Aorta (tissue), 5 donors: ENCODE measurements at regions not wholly inside any gene's neighbourhood (a gene's known extent, or its start where the extent isn't known, plus 50 kb on each side); places are given as distances from the start of the nearest gene placed in this dataset.
"Not testable (repeated sequence)": the region's sequence is repeated elsewhere in the genome, so short reads cannot be mapped to it uniquely, and the experiment has no call there.

Experiments used
- ATAC-seq: fragments of 200-7000 bp; cut with Tn5 transposase; one replicate; pipeline ENCODE4 v1.9.1; 2022; ENCODE audit warnings: moderate library complexity; ENCODE audit not compliant: low FRiP score
- DNase-seq, 2 donors: peaks; one replicate each; pipeline ENCODE4 v3.0.0-alpha.2; 2020
- H3K27ac ChIP-seq, 2 donors: one replicate each; pipeline ENCODE4 v1.5.1; 2013; ENCODE audit warnings: low read length in 2 of 2, mild to moderate bottlenecking in 2 of 2, moderate library complexity in 2 of 2, control low read depth in 1 of 2, inconsistent platforms in 1 of 2, low read depth in 1 of 2
- H3K27me3 ChIP-seq, 2 donors: one replicate each; pipeline ENCODE4 v1.6.1; 2013; ENCODE audit warnings: control low read depth in 1 of 2, low read length in 1 of 2, mild to moderate bottlenecking in 1 of 2, moderate library complexity in 1 of 2; ENCODE audit not compliant: insufficient read depth in 2 of 2, control insufficient read depth in 1 of 2
- H3K36me3 ChIP-seq, 2 donors: one replicate each; pipeline ENCODE4 v1.6.1; 2013; ENCODE audit warnings: control low read depth in 1 of 2, low read length in 1 of 2, mild to moderate bottlenecking in 1 of 2; ENCODE audit not compliant: insufficient read depth in 2 of 2, control insufficient read depth in 1 of 2
- H3K4me1 ChIP-seq, 2 donors: one replicate each; pipeline ENCODE4 v1.6.1; 2013; ENCODE audit warnings: low read length in 2 of 2, control low read depth in 1 of 2, mild to moderate bottlenecking in 1 of 2, moderate library complexity in 1 of 2; ENCODE audit not compliant: insufficient read depth in 2 of 2, control insufficient read depth in 1 of 2
- H3K4me3 ChIP-seq, 2 donors: one replicate each; pipeline ENCODE4 v1.5.1; 2013; ENCODE audit warnings: low read length in 2 of 2, control low read depth in 1 of 2, mild to moderate bottlenecking in 1 of 2
- H3K9me3 ChIP-seq: one replicate; pipeline ENCODE4 v1.6.1; 2013; ENCODE audit warnings: mild to moderate bottlenecking, low read length; ENCODE audit not compliant: control insufficient read depth
- WGBS, 2 donors: extraction: QIAGEN DNeasy Blood & Tissue Kit; methylation state at CpG; one replicate each; pipeline ENCODE4 v1.1.7; 2013; 5-methylcytosine and 5-hydroxymethylcytosine counted together
- intact Hi-C, 2 donors: fragments of 100-400 bp; cut with DNase I; formaldehyde crosslinking; loops; one replicate each; pipeline versions ENCODE4 v1.14.2 to v1.15.0; 2022
- donor health status: healthy with polysubstance abuse.
- donor health status: Bipolar disorder and iron deficiency.
- donor health status: DM: no; HTN: no; CAD: no.
- donor health status: DM: no; HTN: no; CAD: no.
- donor health status: DM: yes; HTN: yes; CAD: no.

DNA sequence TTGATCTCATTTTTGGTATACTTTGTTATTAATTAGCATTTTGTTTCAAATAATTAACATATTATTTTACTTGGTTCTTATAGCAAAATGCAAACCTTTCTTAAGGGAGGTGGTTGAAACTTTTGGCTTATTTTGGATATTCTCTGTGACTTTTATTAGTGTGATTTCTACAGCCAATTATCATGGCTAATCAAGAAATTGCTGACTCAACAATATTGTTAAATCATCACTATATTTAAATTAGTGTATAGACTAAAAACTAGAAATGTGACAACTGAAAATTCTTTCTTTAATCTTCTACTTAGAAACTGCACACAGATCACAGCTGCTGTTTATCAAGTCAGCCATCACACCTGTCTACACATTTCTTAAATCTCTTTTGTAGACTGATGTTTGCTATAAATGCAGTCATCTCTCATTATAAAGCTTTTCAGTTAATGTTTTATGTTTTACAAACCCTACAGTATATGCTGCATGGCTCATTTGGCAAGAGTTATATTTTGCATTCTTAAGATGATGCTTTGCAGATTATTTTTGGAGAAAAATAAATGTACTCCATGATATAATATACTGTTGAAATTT lies 389.8 kb upstream of the PCDH10 start:
- Histone ChIP-seq H3K4me3 (no peak overlapping the region), H3K36me3 (no peaks in the 10 kb centered on the region), H3K4me1 (no peaks in the 10 kb centered on the region), H3K27me3 (no peaks in the 10 kb centered on the region), H3K9me3 (no peaks in the 10 kb centered on the region), H3K27ac (no peak overlapping the region)
- intact Hi-C loops = no loop called here
- no peak for ATAC-seq
- no peak for DNase-seq

DNA sequence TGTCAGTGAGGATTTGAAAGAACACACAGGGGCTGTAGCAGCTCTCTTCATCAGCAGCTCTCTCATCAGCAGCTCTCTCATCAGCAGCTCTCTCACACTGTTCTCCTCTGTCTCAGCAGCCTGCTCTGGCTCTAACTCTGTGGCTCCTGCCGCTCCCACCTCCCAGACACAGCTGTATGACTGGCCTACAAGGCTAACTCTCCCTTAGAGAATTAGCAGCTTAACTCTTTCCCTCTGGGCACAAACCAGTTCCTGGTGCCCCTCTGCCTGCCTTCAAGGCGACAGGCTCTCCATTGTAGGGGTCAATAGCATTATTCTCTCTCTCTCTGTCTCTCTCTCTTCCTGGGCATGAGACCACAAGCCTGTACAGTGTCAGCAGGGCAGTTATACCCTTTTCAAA lies 385.6 kb upstream of the PCDH10 start:
- no peaks in the 10 kb centered on the region for H3K36me3 ChIP-seq
- 54 to 61% methylated on average over 2 of the region's 2 CpGs for WGBS, 2 donors
- DNase-seq (no peak), ATAC-seq (no peak)
- no peak overlapping the region for H3K4me3 ChIP-seq
- H3K4me1 ChIP-seq = no peaks in the 10 kb centered on the region
- H3K27me3 ChIP-seq = no peaks in the 10 kb centered on the region
- intact Hi-C loops = no loop called here
- no peaks in the 10 kb centered on the region for H3K9me3 ChIP-seq
- H3K27ac ChIP-seq = no peak overlapping the region

DNA sequence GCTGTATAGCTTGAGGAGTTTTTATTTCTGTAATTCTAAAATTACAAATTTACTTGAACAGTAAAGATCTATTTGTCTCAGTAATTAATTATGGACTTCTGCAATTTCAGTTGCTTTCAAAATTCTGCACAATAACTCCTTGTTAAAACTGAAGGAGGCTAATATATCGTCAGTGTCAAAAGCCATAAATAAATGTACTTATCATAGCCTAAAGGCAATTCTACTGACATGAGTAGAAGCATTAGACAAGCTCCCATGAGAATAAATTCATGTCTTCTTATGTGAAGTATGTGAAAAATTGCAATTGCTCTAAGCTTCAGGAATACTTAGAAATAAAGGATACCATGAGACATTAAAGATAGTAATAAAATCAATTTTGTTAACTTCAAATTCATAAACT lies 381.2 kb upstream of the PCDH10 start:
- H3K4me1 ChIP-seq = no peaks in the 10 kb centered on the region
- no peak overlapping the region for H3K27ac ChIP-seq
- H3K36me3 ChIP-seq = no peaks in the 10 kb centered on the region
- no peak for DNase-seq
- no peaks in the 10 kb centered on the region for H3K27me3 ChIP-seq
- 23 to 36% methylated on average over 1 of the region's 1 CpG for WGBS, 2 donors
- no peaks in the 10 kb centered on the region for H3K9me3 ChIP-seq
- intact Hi-C loops = no loop called here
- H3K4me3 ChIP-seq = no peak overlapping the region
- ATAC-seq = no peak

DNA sequence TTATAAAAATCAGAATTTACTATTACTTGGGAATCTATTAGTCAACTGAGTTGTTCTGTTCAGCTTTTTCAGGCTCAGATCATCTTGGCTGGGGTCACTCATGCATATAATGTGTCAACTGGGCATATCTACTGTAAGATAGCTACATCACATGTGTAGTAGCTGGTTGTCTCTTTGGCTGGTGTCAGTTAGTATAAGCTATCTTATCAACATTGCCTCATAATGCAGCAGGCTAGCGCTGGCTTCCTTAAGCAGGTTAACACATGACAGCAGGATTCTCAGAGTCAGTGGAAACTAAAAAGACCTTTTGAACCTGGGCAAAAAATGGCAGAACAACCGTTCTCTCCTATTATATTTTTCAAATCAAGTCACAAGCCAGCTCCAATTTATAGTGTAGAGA lies 378.3 kb upstream of the PCDH10 start:
- ATAC-seq (no peak), DNase-seq (no peak)
- H3K9me3 ChIP-seq = no peaks in the 10 kb centered on the region
- no peak overlapping the region for H3K27ac ChIP-seq
- no peaks in the 10 kb centered on the region for H3K27me3 ChIP-seq
- intact Hi-C loops = no loop called here
- no peaks in the 10 kb centered on the region for H3K36me3 ChIP-seq
- H3K4me3 ChIP-seq = no peak overlapping the region
- H3K4me1 ChIP-seq = no peaks in the 10 kb centered on the region
- WGBS, 2 donors = 72 to 76% methylated on average over 2 of the region's 2 CpGs

DNA sequence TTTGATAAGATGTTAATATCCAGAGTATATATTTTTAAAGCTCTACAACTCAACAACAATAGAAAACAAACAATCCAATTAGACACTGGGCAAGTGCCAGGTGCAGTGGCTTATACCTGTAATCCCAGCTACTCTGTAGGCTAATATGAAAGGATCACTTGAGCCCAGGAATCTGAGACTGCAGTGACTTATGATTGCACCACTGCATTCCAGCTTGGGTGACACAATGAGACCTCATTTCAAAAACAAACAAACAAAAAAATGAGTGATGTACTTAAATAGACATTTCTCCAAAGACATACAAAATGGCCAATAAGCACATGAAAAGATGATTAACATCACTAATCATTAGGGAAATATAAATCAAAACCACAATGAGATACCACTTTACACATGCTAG lies 356.8 kb upstream of the PCDH10 start:
- intact Hi-C loops = no loop called here
- no peaks in the 10 kb centered on the region for H3K27me3 ChIP-seq
- DNase-seq = no peak
- no peak for ATAC-seq
- H3K4me1 ChIP-seq = no peaks in the 10 kb centered on the region
- H3K4me3 ChIP-seq = no peak overlapping the region
- H3K9me3 ChIP-seq = no peaks in the 10 kb centered on the region
- no peaks in the 10 kb centered on the region for H3K36me3 ChIP-seq
- no peak overlapping the region for H3K27ac ChIP-seq

DNA sequence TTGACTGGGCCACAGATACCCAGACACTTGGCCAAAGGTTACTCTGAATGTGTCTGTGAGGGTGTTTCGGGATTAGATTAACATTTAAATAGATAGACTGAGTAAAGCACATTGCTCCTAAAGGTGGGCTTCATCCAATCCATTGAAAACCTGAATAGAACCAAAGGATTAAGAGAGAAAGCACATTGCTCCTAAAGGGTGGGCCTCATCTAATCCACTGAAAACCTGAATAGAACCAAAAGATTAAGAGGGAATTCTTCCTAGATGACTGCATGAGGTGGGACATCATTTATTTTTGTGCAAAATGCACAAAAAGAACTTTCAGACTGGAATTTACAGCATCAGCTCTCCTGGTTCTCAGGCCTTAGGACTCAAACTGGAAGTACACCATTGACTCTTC lies 351.2 kb upstream of the PCDH10 start:
- Histone ChIP-seq H3K36me3 (no peaks in the 10 kb centered on the region), H3K4me1 (no peaks in the 10 kb centered on the region), H3K9me3 (no peaks in the 10 kb centered on the region), H3K27ac (no peak overlapping the region), H3K27me3 (no peaks in the 10 kb centered on the region), H3K4me3 (no peak overlapping the region)
- intact Hi-C loops = no loop called here
- DNase-seq = no peak
- WGBS, 2 donors = 75 to 85% methylated on average over 1 of the region's 1 CpG
- ATAC-seq = no peak

DNA sequence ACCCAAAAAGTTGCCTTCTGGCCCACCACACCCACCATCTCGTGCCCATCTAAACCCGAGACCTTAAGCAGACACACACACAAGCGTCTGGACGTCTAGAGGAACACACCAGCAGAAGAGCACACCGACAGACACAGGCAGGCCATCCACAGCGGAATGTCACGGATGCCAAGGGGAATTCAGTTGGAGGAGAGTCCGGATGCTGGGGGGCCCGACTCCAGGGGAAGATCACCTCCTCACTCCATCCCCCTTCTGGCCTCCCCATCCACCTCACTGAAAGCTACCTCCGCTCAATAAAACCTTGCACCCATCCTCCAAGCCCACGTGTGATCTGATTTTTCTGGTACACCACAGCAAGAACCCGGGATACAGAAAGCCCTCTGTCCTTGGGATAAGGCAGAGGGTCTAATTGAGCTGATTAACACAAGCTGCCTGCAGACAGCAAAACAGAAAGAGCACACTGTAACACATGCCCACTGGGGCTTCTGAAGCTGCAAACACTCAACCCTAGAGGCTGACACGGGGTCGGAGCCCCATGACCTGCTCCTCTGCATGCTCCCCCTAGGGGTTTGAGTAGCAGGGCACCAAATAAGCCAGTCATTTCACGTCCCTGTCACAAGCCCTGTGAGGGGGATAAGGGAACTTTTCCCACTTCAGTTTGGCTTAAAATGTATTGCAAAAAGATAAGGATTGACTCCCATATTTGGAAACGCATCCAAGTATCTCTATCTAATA lies 339.6 kb upstream of the PCDH10 start:
- 55 to 66% methylated on average over 16 of the region's 16 CpGs for WGBS, 2 donors
- H3K4me1 ChIP-seq = no peaks in the 10 kb centered on the region
- ATAC-seq = no peak
- intact Hi-C loops = no loop called here
- H3K27me3 ChIP-seq = no peaks in the 10 kb centered on the region
- no peaks in the 10 kb centered on the region for H3K9me3 ChIP-seq
- no peaks in the 10 kb centered on the region for H3K36me3 ChIP-seq
- H3K4me3 ChIP-seq = no peak overlapping the region
- no peak for DNase-seq
- no peak overlapping the region for H3K27ac ChIP-seq

DNA sequence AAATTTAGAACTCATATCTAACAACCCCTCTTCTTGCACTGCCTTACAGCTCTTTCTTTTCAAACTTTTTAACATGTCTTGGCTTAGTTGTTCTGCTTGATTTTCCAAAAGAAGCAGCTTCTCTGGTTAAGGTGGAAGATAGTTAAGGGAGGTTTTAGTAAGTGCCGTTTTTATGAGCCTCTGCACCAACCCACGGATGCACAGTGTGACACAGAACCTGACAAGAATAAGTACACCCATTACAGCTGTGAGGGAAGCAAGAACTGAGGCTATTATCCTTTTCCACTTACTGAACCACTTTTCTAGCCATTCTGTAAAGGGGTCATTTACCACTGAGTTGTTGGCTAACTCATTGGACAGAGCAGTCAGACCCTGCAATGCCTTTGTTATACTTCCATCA lies 336.0 kb upstream of the PCDH10 start:
- 75 to 81% methylated on average over 2 of the region's 2 CpGs for WGBS, 2 donors

DNA sequence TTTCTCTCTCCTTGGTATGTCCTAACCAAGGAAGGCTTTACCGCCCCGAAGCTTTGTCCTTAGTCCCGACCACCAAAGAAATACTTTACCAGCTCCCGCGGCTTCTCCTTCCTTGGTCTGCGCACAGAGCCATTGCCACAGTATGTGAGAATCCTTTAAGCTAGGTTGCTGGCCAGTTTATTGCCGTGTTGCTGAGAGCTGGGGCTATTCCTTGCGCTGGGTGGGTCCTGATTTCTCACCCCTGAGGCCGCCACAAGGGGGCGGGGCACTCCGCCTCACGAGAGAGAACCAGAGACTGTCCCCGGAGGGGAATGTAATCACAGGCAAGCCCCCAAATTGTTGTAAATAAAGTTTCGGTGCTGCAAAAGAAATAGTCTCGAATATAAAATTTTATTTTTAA lies 331.0 kb upstream of the PCDH10 start:
- Histone ChIP-seq H3K4me1 (no peaks in the 10 kb centered on the region), H3K9me3 (no peaks in the 10 kb centered on the region), H3K4me3 (no peak overlapping the region), H3K27ac (no peak overlapping the region), H3K27me3 (no peaks in the 10 kb centered on the region), H3K36me3 (no peaks in the 10 kb centered on the region)
- DNase-seq (no peak), ATAC-seq (no peak)
- intact Hi-C loops = no loop called here
- WGBS, 2 donors = 75 to 77% methylated on average over 15 of the region's 15 CpGs

More for the DNA sequence above, 336.0 kb upstream of the PCDH10 start:
- H3K27ac ChIP-seq, H3K27me3 ChIP-seq, ATAC-seq, H3K4me1 ChIP-seq, H3K4me3 ChIP-seq, H3K9me3 ChIP-seq, intact Hi-C loops, H3K36me3 ChIP-seq, DNase-seq: not testable (repeated sequence)
